ENCODE measurements at regions not wholly inside any gene's neighbourhood (a gene's known extent, or its start where the extent isn't known, plus 50 kb on each side); places are given as distances from the start of the nearest gene placed in this dataset.

DNA sequence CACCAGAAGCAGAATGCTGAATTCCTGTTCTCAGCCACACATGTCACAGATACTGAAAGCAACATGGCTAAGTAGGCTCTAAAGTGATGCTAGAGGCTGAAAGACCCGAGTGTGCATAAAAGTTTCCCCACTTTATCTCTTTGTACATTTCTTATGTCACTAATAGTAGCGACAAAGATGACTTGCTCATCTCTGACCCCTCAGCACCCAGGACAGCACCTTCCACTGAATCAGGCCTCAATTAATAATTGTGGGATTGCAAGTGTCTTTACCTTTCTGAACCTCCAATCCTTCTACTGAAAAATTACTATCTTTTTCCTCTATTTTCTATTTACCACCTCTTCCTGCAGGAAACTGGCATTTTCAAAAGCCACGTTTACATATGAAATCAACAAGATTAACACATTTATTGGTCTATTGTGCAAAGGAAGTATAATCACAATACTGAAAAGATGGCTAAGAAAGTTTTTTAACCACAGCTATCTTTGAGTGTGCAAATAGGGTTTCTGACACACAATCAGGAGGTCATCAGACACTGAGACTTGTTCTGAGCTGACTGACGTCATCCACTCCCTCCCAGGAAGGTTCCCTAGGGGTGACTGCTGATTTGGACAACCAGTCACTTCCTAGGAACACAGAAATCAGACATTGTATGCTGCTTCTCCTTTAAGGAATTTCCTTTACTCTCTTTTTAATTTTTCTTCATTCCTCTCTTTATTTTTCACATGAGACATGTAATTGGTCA lies 213.9 kb upstream of the ISX start:
- DNase-seq = no peak
- 69 to 83% methylated on average over 3 to 4 of the region's 4 CpGs for WGBS, 2 experiments (ENCODE audit: insufficient coverage in 1 of 2, insufficient read length in 1 of 2)
- Histone ChIP-seq H3K9ac (ENCODE audit: extremely low read depth, low read length, poor library complexity, severe bottlenecking) (no peak overlapping the region), H3K4me3 (ENCODE audit: low read length) (no peak overlapping the region), H3K4me1 (ENCODE audit: control insufficient read depth, insufficient read depth, low read length) (no peaks in the 10 kb centered on the region), H3K9me3 (ENCODE audit: control insufficient read depth, low read length) (no peaks in the 10 kb centered on the region), H3K36me3 (ENCODE audit: control insufficient read depth, insufficient read depth, low read length) (peaks cover 5% of the 10 kb centered on the region), H3K27me3 (ENCODE audit: control insufficient read depth, insufficient read depth, low read length, poor library complexity, severe bottlenecking) (no peaks in the 10 kb centered on the region), H3K27ac (ENCODE audit: low read depth, low read length) (no peak overlapping the region)
- TF ChIP-seq, protein P1, sequence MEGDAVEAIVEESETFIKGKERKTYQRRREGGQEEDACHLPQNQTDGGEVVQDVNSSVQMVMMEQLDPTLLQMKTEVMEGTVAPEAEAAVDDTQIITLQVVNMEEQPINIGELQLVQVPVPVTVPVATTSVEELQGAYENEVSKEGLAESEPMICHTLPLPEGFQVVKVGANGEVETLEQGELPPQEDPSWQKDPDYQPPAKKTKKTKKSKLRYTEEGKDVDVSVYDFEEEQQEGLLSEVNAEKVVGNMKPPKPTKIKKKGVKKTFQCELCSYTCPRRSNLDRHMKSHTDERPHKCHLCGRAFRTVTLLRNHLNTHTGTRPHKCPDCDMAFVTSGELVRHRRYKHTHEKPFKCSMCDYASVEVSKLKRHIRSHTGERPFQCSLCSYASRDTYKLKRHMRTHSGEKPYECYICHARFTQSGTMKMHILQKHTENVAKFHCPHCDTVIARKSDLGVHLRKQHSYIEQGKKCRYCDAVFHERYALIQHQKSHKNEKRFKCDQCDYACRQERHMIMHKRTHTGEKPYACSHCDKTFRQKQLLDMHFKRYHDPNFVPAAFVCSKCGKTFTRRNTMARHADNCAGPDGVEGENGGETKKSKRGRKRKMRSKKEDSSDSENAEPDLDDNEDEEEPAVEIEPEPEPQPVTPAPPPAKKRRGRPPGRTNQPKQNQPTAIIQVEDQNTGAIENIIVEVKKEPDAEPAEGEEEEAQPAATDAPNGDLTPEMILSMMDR (conservative IDR thresholded peaks at IDR 0.05) = no peak
- no peaks in the 10 kb centered on the region for H3K9me3 Mint-ChIP-seq
- H3K4me3 Mint-ChIP-seq = no peak overlapping the region
- H3K36me3 Mint-ChIP-seq (ENCODE audit: low read depth) = peaks cover 26% of the 10 kb centered on the region
- no peak overlapping the region for H3K27ac Mint-ChIP-seq
- H3K4me1 Mint-ChIP-seq = peaks cover 10% of the 10 kb centered on the region
- no peaks in the 10 kb centered on the region for H3K27me3 Mint-ChIP-seq (ENCODE audit: insufficient read depth)

DNA sequence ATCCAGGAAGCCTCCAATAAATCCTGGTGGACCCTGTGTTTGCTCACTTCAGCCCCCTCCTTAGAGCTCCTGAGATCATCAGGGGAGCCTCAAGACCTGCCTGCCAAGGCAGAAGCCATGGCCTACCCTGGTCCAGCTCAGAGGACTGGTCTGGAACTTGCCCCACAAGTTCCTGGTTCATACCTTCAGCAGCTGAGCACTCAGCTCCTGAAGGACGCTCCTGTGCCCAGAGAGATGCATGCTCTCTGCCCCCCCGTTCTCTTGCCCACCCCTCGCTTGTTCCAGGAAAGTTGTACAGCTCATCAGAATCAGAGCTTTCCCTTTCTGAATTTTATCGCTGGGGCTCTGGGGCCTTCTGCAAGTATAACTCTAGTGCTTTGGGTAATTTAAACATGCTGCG lies 210.5 kb upstream of the ISX start:
- Mint-ChIP-seq H3K27me3 (ENCODE audit: insufficient read depth) (no peaks in the 10 kb centered on the region), H3K4me3 (no peak overlapping the region), H3K9me3 (peaks cover 6% of the 10 kb centered on the region), H3K27ac (no peak overlapping the region), H3K36me3 (ENCODE audit: low read depth) (peaks cover 14% of the 10 kb centered on the region), H3K4me1 (peaks cover 10% of the 10 kb centered on the region)
- H3K27ac ChIP-seq (ENCODE audit: low read depth, low read length) = no peak overlapping the region
- H3K27me3 ChIP-seq (ENCODE audit: control insufficient read depth, insufficient read depth, low read length, poor library complexity, severe bottlenecking) = no peaks in the 10 kb centered on the region
- 94 to 100% methylated on average over 2 to 5 of the region's 5 CpGs for WGBS, 2 experiments (ENCODE audit: insufficient coverage in 1 of 2, insufficient read length in 1 of 2)
- H3K9me3 ChIP-seq (ENCODE audit: control insufficient read depth, low read length) = peaks cover 6% of the 10 kb centered on the region
- H3K9ac ChIP-seq (ENCODE audit: extremely low read depth, low read length, poor library complexity, severe bottlenecking) = no peak overlapping the region
- H3K4me1 ChIP-seq (ENCODE audit: control insufficient read depth, insufficient read depth, low read length) = no peaks in the 10 kb centered on the region
- DNase-seq = no peak
- no peak overlapping the region for H3K4me3 ChIP-seq (ENCODE audit: low read length)
- TF ChIP-seq, protein P1 (conservative IDR thresholded peaks at IDR 0.05) = no peak
- H3K36me3 ChIP-seq (ENCODE audit: control insufficient read depth, insufficient read depth, low read length) = no peaks in the 10 kb centered on the region

DNA sequence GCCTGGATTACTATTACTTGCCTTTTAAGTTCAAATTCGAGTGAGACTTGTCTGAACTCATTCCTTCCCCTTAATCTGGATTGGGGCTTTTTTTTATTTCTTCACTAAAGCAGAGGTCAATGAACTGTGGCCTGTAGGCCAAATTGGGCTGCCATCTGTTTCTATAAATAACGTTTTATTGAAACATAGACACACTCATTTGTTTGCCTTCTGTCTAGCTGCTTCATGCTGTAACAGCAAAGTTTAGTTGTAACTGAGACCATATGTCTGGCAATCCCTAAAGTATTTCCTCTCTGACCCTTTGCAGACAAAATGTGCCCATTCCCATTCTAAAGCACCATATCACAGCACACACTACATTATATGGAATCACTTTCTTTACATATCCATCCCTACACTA lies 207.9 kb upstream of the ISX start:
- no peak for DNase-seq
- no peaks in the 10 kb centered on the region for H3K4me1 ChIP-seq (ENCODE audit: control insufficient read depth, insufficient read depth, low read length)
- peaks cover 6% of the 10 kb centered on the region for H3K9me3 ChIP-seq (ENCODE audit: control insufficient read depth, low read length)
- no peak overlapping the region for H3K27ac ChIP-seq (ENCODE audit: low read depth, low read length)
- Mint-ChIP-seq H3K27ac (no peak overlapping the region), H3K36me3 (ENCODE audit: low read depth) (peaks cover 17% of the 10 kb centered on the region), H3K9me3 (peaks cover 6% of the 10 kb centered on the region), H3K4me3 (no peak overlapping the region), H3K27me3 (ENCODE audit: insufficient read depth) (peaks cover 3% of the 10 kb centered on the region), H3K4me1 (peaks cover 2% of the 10 kb centered on the region)
- no peaks in the 10 kb centered on the region for H3K27me3 ChIP-seq (ENCODE audit: control insufficient read depth, insufficient read depth, low read length, poor library complexity, severe bottlenecking)
- H3K4me3 ChIP-seq (ENCODE audit: low read length) = no peak overlapping the region
- H3K36me3 ChIP-seq (ENCODE audit: control insufficient read depth, insufficient read depth, low read length) = no peaks in the 10 kb centered on the region
- TF ChIP-seq, protein P1 (conservative IDR thresholded peaks at IDR 0.05) = no peak
- H3K9ac ChIP-seq (ENCODE audit: extremely low read depth, low read length, poor library complexity, severe bottlenecking) = no peak overlapping the region
- WGBS, 2 experiments (ENCODE audit: insufficient coverage in 1 of 2, insufficient read length in 1 of 2) = 88 to 90% methylated on average over 2 of the region's 2 CpGs
